A673 (cell line): ENCODE measurements at regions not wholly inside any gene's neighbourhood (a gene's known extent, or its start where the extent isn't known, plus 50 kb on each side); places are given as distances from the start of the nearest gene placed in this dataset.

Experiments used
- BruUV-seq: library from RNA; stranded (reverse); fragments of 400-500 nt; replicated peaks from 2 replicates; lab custom pipeline; 2021; lab: Mats Ljungman, UMichigan
- CTCF ChIA-PET: fragments of 300-600 bp; sonication (Branson Sonifier 250); formaldehyde crosslinking; loops from one replicate; lab custom pipeline; 2022; ENCODE audit warnings: antibody characterized with exemption; lab: Charles Lee
- POLR2A ChIA-PET: fragments of 300-600 bp; sonication (Branson Sonifier 250); formaldehyde crosslinking; loops from one replicate; lab custom pipeline; 2022; ENCODE audit warnings: antibody characterized with exemption; ENCODE audit not compliant: low non-redundant PET; lab: Charles Lee
- DNase-seq: peaks from one replicate; pipeline ENCODE4 v3.0.0-alpha.2; 2015; ENCODE audit warnings: low spot score
- H3K27ac ChIP-seq: fragments of 200-600 bp; sonication (generic); 2 replicates; pipeline ENCODE4 v1.5.1; 2016; ENCODE audit warnings: mixed run types, low read depth, mild to moderate bottlenecking, mixed read lengths, antibody characterized with exemption, low read length; ENCODE audit not compliant: poor library complexity, severe bottlenecking
- H3K27me3 ChIP-seq: fragments of 200-600 bp; sonication (generic); replicated peaks from 2 replicates; pipeline ENCODE4 v1.6.1; 2017; ENCODE audit warnings: mixed run types, low read depth, mild to moderate bottlenecking, mixed read lengths, antibody characterized with exemption, low read length; ENCODE audit not compliant: insufficient read depth, poor library complexity
- H3K36me3 ChIP-seq: fragments of 200-600 bp; sonication (generic); 2 replicates; pipeline ENCODE4 v1.6.1; 2016; ENCODE audit warnings: mixed run types, mild to moderate bottlenecking, mixed read lengths, antibody characterized with exemption, low read length; ENCODE audit not compliant: insufficient read depth, poor library complexity, severe bottlenecking
- H3K4me1 ChIP-seq: fragments of 200-600 bp; sonication (generic); 2 replicates; pipeline ENCODE4 v1.6.1; 2017; ENCODE audit warnings: mixed run types, mild to moderate bottlenecking, mixed read lengths, antibody characterized with exemption, low read length; ENCODE audit not compliant: insufficient read depth, poor library complexity, severe bottlenecking
- H3K4me3 ChIP-seq: fragments of 200-600 bp; sonication (generic); 2 replicates; pipeline ENCODE4 v1.5.1; 2016; ENCODE audit warnings: low read depth, mixed run types, mild to moderate bottlenecking, mixed read lengths, low read length; ENCODE audit not compliant: poor library complexity, severe bottlenecking
- H3K9me3 ChIP-seq: fragments of 200-600 bp; sonication (generic); 2 replicates; pipeline ENCODE4 v1.6.1; 2016; ENCODE audit warnings: mixed run types, low read depth, mild to moderate bottlenecking, mixed read lengths, antibody characterized with exemption, low read length; ENCODE audit not compliant: poor library complexity, severe bottlenecking
- EZH2 ChIP-seq: fragments of 200-600 bp; sonication (generic); IDR thresholded peaks from 2 replicates; pipeline ENCODE4 v1.6.1; 2017; ENCODE audit warnings: borderline replicate concordance, low read depth, mild to moderate bottlenecking, mixed read lengths, antibody characterized with exemption, low read length; ENCODE audit not compliant: poor library complexity, severe bottlenecking
- intact Hi-C: fragments of 100-400 bp; cut with micrococcal nuclease; formaldehyde crosslinking; loops from one replicate; pipeline ENCODE4 v1.10.0; 2022; ENCODE audit not compliant: unreplicated experiment
- TF ChIP-seq, protein P1 (sequence below): fragments of 300-800, 200-600 bp; sonication (generic); conservative IDR thresholded peaks from 2 replicates; pipeline ENCODE4 v1.5.1; 2017; ENCODE audit warnings: low read depth, mild to moderate bottlenecking, antibody characterized with exemption, low read length, moderate library complexity, mixed read lengths

DNA sequence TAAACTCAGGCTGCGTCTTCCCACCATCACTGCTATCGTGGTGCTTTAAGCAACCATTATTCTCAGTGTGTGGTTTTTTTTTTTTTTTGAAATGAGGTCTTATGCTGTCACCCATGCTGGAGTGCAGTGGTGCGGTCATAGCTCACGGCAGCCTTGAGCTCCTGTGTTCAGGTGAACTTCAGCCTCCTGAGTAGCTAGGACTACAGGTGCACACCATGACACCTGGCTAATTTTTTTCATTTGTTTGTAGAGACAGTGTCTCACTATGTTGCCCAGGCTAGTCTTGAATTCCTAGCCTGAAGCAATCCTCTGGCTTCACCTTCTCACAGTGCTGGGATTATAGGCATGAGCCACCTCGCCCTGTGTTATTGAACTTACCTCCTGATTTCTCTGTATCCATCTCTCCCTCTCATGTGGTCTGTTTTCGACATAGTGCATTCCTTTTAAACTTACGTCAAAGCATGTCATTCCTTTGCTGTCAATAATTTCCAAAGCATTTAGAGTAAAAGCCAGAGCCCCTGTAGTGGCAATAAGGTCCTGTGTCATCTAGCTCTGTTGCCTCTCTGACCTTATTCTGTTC is 255.5 kb downstream of the SNAPC1 start:
- POLR2A ChIA-PET: no interaction called here
- intact Hi-C loops: no loop called here
- Histone ChIP-seq H3K4me1 (no peaks in the 10 kb centered on the region), H3K27me3 (no peaks in the 10 kb centered on the region), H3K36me3 (no peaks in the 10 kb centered on the region), H3K27ac (no peak overlapping the region), H3K9me3 (no peaks in the 10 kb centered on the region), H3K4me3 (no peak overlapping the region)
- CTCF ChIA-PET: interaction anchor here (0.6 kb wide), 1 partner anchor 520 kb away, joined by 4 read pairs; no protein-coding TSS in a partner anchor
- DNase-seq: no peak
- BruUV-seq: no TSS peak
- no peak for TF ChIP-seq EZH2
- TF ChIP-seq, protein P1, sequence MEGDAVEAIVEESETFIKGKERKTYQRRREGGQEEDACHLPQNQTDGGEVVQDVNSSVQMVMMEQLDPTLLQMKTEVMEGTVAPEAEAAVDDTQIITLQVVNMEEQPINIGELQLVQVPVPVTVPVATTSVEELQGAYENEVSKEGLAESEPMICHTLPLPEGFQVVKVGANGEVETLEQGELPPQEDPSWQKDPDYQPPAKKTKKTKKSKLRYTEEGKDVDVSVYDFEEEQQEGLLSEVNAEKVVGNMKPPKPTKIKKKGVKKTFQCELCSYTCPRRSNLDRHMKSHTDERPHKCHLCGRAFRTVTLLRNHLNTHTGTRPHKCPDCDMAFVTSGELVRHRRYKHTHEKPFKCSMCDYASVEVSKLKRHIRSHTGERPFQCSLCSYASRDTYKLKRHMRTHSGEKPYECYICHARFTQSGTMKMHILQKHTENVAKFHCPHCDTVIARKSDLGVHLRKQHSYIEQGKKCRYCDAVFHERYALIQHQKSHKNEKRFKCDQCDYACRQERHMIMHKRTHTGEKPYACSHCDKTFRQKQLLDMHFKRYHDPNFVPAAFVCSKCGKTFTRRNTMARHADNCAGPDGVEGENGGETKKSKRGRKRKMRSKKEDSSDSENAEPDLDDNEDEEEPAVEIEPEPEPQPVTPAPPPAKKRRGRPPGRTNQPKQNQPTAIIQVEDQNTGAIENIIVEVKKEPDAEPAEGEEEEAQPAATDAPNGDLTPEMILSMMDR: no peak

DNA sequence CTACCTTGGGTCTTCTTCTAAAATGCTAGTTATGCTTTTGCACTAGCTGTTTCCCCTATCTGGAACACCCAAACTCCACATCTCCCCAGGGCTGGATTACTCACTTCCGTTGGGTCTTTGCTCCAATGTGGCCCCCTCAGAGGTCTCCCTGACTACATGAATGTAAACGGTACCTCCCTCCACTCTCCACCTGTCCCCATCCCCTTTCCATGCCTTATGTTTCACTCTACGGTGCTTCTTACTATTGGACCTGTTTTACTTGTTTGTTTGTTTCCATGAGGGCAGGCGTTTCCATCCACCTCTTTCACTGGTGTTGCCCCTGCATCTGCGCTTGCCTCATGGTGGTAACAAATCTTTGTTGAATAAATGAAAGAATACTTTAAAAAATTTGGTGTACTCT is 256.4 kb downstream of the SNAPC1 start:
- no peaks in the 10 kb centered on the region for H3K9me3 ChIP-seq
- intact Hi-C loops: no loop called here
- no TSS peak for BruUV-seq
- H3K27ac ChIP-seq: no peak overlapping the region
- ChIA-PET POLR2A (no interaction called here), CTCF (no interaction called here)
- H3K4me3 ChIP-seq: no peak overlapping the region
- TF ChIP-seq, protein P1: no peak
- TF ChIP-seq EZH2: no peak
- H3K27me3 ChIP-seq: no peaks in the 10 kb centered on the region
- H3K36me3 ChIP-seq: no peaks in the 10 kb centered on the region
- DNase-seq: no peak
- no peaks in the 10 kb centered on the region for H3K4me1 ChIP-seq

DNA sequence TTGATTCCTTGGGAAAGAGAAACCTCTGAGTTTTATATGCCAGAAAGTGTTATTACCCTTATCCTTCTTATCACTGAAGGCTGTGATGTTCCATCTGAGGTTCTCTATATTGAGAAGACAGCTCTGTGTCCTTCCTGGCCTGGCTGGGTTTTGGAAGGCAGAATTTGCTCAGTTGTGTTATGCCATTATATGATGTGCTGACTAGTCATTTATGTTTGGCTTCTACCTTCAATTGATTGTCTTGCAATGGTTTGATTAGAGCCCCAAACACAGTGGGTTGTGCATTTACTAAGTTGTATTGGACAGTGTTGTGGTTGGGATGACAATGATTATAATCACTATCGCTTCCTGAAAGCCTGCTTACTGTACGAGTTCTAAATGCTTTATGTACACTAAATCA is 265.7 kb downstream of the SNAPC1 start:
- intact Hi-C loops: no loop called here
- H3K9me3 ChIP-seq: no peaks in the 10 kb centered on the region
- H3K36me3 ChIP-seq: no peaks in the 10 kb centered on the region
- no TSS peak for BruUV-seq
- ChIA-PET CTCF (no interaction called here), POLR2A (no interaction called here)
- no peak overlapping the region for H3K27ac ChIP-seq
- H3K27me3 ChIP-seq: no peaks in the 10 kb centered on the region
- no peak for TF ChIP-seq EZH2
- TF ChIP-seq, protein P1: no peak
- no peak overlapping the region for H3K4me3 ChIP-seq
- H3K4me1 ChIP-seq: no peaks in the 10 kb centered on the region
- no peak for DNase-seq
